ENCODE measurements at regions not wholly inside any gene's neighbourhood (a gene's known extent, or its start where the extent isn't known, plus 50 kb on each side); places are given as distances from the start of the nearest gene placed in this dataset.

GRCh38 chr9:118595719-118596305, 773.4 kb downstream of the BRINP1 start:
- TF ChIP-seq CTCF (IDR thresholded peaks at IDR 0.05; ENCODE audit: low read depth, low read length, missing control alignments) = peak; percentile 65
- DNase-seq (ENCODE audit: low read depth) = peak; percentile 43
- H3K4me3 ChIP-seq (ENCODE audit: low read depth, low read length) = no peak overlapping the region
- in situ Hi-C loops (cut with HindIII; ENCODE audit: low sequenced_read_pairs) = no loop called here

- no peak for DNase-seq (ENCODE audit: low read depth)
- H3K4me3 ChIP-seq (ENCODE audit: low read depth, low read length) = no peak overlapping the region
- in situ Hi-C loops (cut with HindIII; ENCODE audit: low sequenced_read_pairs) = no loop called here
- no peak for TF ChIP-seq CTCF (IDR thresholded peaks at IDR 0.05; ENCODE audit: low read depth, low read length, missing control alignments)
These were observed 772.7 kb downstream of the BRINP1 start for GRCh38 chr9:118596374-118597015.

- H3K4me3 ChIP-seq (ENCODE audit: low read depth, low read length) = no peak overlapping the region
- in situ Hi-C loops (cut with HindIII; ENCODE audit: low sequenced_read_pairs) = no loop called here
- TF ChIP-seq CTCF (IDR thresholded peaks at IDR 0.05; ENCODE audit: low read depth, low read length, missing control alignments) = no peak
- DNase-seq (ENCODE audit: low read depth) = no peak
These were observed 762.6 kb downstream of the BRINP1 start for GRCh38 chr9:118606668-118607067.

- no peak overlapping the region for H3K4me3 ChIP-seq (ENCODE audit: low read depth, low read length)
- no peak for TF ChIP-seq CTCF (IDR thresholded peaks at IDR 0.05; ENCODE audit: low read depth, low read length, missing control alignments)
- DNase-seq (ENCODE audit: low read depth) = no peak
- in situ Hi-C loops (cut with HindIII; ENCODE audit: low sequenced_read_pairs) = no loop called here
These were observed 759.7 kb downstream of the BRINP1 start for GRCh38 chr9:118609355-118610044.

GRCh38 chr9:118612201-118612600, 757.0 kb downstream of the BRINP1 start:
- no peak for DNase-seq (ENCODE audit: low read depth)
- TF ChIP-seq CTCF (IDR thresholded peaks at IDR 0.05; ENCODE audit: low read depth, low read length, missing control alignments) = no peak
- in situ Hi-C loops (cut with HindIII; ENCODE audit: low sequenced_read_pairs) = no loop called here
- H3K4me3 ChIP-seq (ENCODE audit: low read depth, low read length) = no peak overlapping the region

GRCh38 chr9:118613996-118614395, 755.2 kb downstream of the BRINP1 start:
- TF ChIP-seq CTCF (IDR thresholded peaks at IDR 0.05; ENCODE audit: low read depth, low read length, missing control alignments) = no peak
- no peak overlapping the region for H3K4me3 ChIP-seq (ENCODE audit: low read depth, low read length)
- in situ Hi-C loops (cut with HindIII; ENCODE audit: low sequenced_read_pairs) = no loop called here
- no peak for DNase-seq (ENCODE audit: low read depth)
